SK-N-MC (cell line): ENCODE measurements at regions not wholly inside any gene's neighbourhood (a gene's known extent, or its start where the extent isn't known, plus 50 kb on each side); places are given as distances from the start of the nearest gene placed in this dataset.

Source experiments
- EZH2 ChIP-seq: fragments of 200-600 bp; sonication (generic); IDR thresholded peaks from one replicate; pipeline ENCODE4 v1.6.1; 2017; ENCODE audit warnings: antibody characterized with exemption
- POLR2AphosphoS5 ChIP-seq: IDR thresholded peaks from 2 replicates; pipeline ENCODE4 v1.6.1; 2012; ENCODE audit warnings: mild to moderate bottlenecking, low read depth, low read length, borderline replicate concordance

- no peak for TF ChIP-seq POLR2AphosphoS5
- no peak for TF ChIP-seq EZH2
These were observed 307.3 kb upstream of the ERCC4 start for GRCh38 chr16:13612623-13613022.
